H9 (cell line): ENCODE measurements at regions not wholly inside any gene's neighbourhood (a gene's known extent, or its start where the extent isn't known, plus 50 kb on each side); places are given as distances from the start of the nearest gene placed in this dataset.
A peak's percentile ranks its signal among the peaks of the same experiment; 100 is the strongest.

Experiments
- DNase-seq: peaks from one replicate; pipeline ENCODE4 v3.0.0-alpha.2; 2017
- H2AFZ ChIP-seq: one replicate; pipeline ENCODE4 v1.6.1; 2013; ENCODE audit warnings: mild to moderate bottlenecking, low read length, control low read depth, moderate library complexity
- H2AK5ac ChIP-seq: 2 replicates; pipeline ENCODE4 v1.6.1; 2013; ENCODE audit warnings: low read length, control low read depth, mixed read lengths; ENCODE audit not compliant: insufficient read length
- H2BK120ac ChIP-seq: one replicate; pipeline ENCODE4 v1.6.1; 2013; ENCODE audit warnings: low read depth, mild to moderate bottlenecking, low read length, control low read depth, inconsistent platforms; ENCODE audit not compliant: poor library complexity, severe bottlenecking
- H2BK12ac ChIP-seq: 2 replicates; pipeline ENCODE4 v1.6.1; 2013; ENCODE audit warnings: low read length, control low read depth, mixed read lengths, low read depth; ENCODE audit not compliant: insufficient read length
- H2BK15ac ChIP-seq: 2 replicates; pipeline ENCODE4 v1.6.1; 2013; ENCODE audit warnings: low read depth, low read length, control low read depth
- H2BK20ac ChIP-seq: one replicate; pipeline ENCODE4 v1.6.1; 2013; ENCODE audit warnings: low read depth, mild to moderate bottlenecking, low read length, control low read depth, inconsistent platforms; ENCODE audit not compliant: poor library complexity, severe bottlenecking
- H2BK5ac ChIP-seq: 2 replicates; pipeline ENCODE4 v1.6.1; 2013; ENCODE audit warnings: low read length, control low read depth, mixed read lengths; ENCODE audit not compliant: insufficient read length
- H3K14ac ChIP-seq: 2 replicates; pipeline ENCODE4 v1.6.1; 2013; ENCODE audit warnings: low read length, control low read depth; ENCODE audit not compliant: insufficient read depth
- H3K18ac ChIP-seq: 2 replicates; pipeline ENCODE4 v1.6.1; 2013; ENCODE audit warnings: low read depth, mild to moderate bottlenecking, mixed read lengths, low read length, control low read depth; ENCODE audit not compliant: insufficient read length
- H3K23ac ChIP-seq: 2 replicates; pipeline ENCODE4 v1.6.1; 2013; ENCODE audit warnings: low read length, control low read depth, mixed read lengths, low read depth; ENCODE audit not compliant: insufficient read length
- H3K23me2 ChIP-seq: 2 replicates; pipeline ENCODE4 v1.6.1; 2013; ENCODE audit warnings: low read depth, mild to moderate bottlenecking, mixed read lengths, low read length, control low read depth; ENCODE audit not compliant: insufficient read length, poor library complexity, severe bottlenecking
- H3K27ac ChIP-seq: 2 replicates; pipeline ENCODE4 v1.5.1; 2013; ENCODE audit warnings: low read length, control low read depth, mixed read lengths, low read depth; ENCODE audit not compliant: insufficient read length
- H3K27me3 ChIP-seq: 2 replicates; pipeline ENCODE4 v1.6.1; 2013; ENCODE audit warnings: low read length, control low read depth, inconsistent platforms; ENCODE audit not compliant: insufficient read depth
- H3K4ac ChIP-seq: 2 replicates; pipeline ENCODE4 v1.6.1; 2013; ENCODE audit warnings: low read depth, mild to moderate bottlenecking, control low read depth, inconsistent platforms, low read length, moderate library complexity
- H3K4me1 ChIP-seq: 2 replicates; pipeline ENCODE4 v1.6.1; 2013; ENCODE audit warnings: low read length, control low read depth, inconsistent platforms; ENCODE audit not compliant: insufficient read depth
- H3K4me2 ChIP-seq: 2 replicates; pipeline ENCODE4 v1.6.1; 2013; ENCODE audit warnings: low read length, control low read depth, mixed read lengths; ENCODE audit not compliant: insufficient read length, insufficient read depth
- H3K56ac ChIP-seq: 2 replicates; pipeline ENCODE4 v1.6.1; 2013; ENCODE audit warnings: low read depth, mild to moderate bottlenecking, mixed read lengths, low read length, control low read depth; ENCODE audit not compliant: insufficient read length
- H3K79me1 ChIP-seq: 2 replicates; pipeline ENCODE4 v1.6.1; 2013; ENCODE audit warnings: low read depth, mild to moderate bottlenecking, moderate library complexity, low read length, control low read depth, inconsistent platforms; ENCODE audit not compliant: insufficient read depth, poor library complexity, severe bottlenecking
- H3K79me2 ChIP-seq: 2 replicates; pipeline ENCODE4 v1.6.1; 2013; ENCODE audit warnings: low read length, control low read depth, inconsistent platforms; ENCODE audit not compliant: insufficient read depth
- H3K9ac ChIP-seq: 2 replicates; pipeline ENCODE4 v1.6.1; 2013; ENCODE audit warnings: low read length, control low read depth, mixed read lengths; ENCODE audit not compliant: insufficient read length; ENCODE audit errors: extremely low read depth
- H3K9me3 ChIP-seq: one replicate; pipeline ENCODE4 v1.6.1; 2013; ENCODE audit warnings: low read depth, low read length, inconsistent platforms; ENCODE audit not compliant: control insufficient read depth
- H3T11ph ChIP-seq: one replicate; pipeline ENCODE4 v1.6.1; 2013; ENCODE audit warnings: mild to moderate bottlenecking, low read length, control low read depth, inconsistent platforms
- H4K20me1 ChIP-seq: one replicate; pipeline ENCODE4 v1.6.1; 2013; ENCODE audit not compliant: control insufficient read depth, insufficient read length, insufficient read depth
- H4K5ac ChIP-seq: 2 replicates; pipeline ENCODE4 v1.6.1; 2013; ENCODE audit warnings: low read depth, mild to moderate bottlenecking, mixed read lengths, low read length, control low read depth; ENCODE audit not compliant: insufficient read length
- H4K8ac ChIP-seq: replicated peaks from 2 replicates; pipeline ENCODE4 v1.6.1; 2013; ENCODE audit warnings: low read length, control low read depth, mixed read lengths, low read depth; ENCODE audit not compliant: insufficient read length
- H4K91ac ChIP-seq: 2 replicates; pipeline ENCODE4 v1.6.1; 2013; ENCODE audit warnings: low read depth, mild to moderate bottlenecking, moderate library complexity, mixed read lengths, low read length, control low read depth; ENCODE audit not compliant: insufficient read length
- H3K27ac Mint-ChIP-seq, 3 experiments: 2 replicates in 2 of 3; 3 replicates in 1 of 3; pipeline ENCODE4 v1.8.0; 2020 to 2021; ENCODE audit warnings: mixed read lengths in 3 of 3, mild to moderate bottlenecking in 1 of 3, moderate library complexity in 1 of 3
- H3K27me3 Mint-ChIP-seq: 2 replicates; pipeline ENCODE4 v1.8.0; 2021; ENCODE audit warnings: low read depth, mild to moderate bottlenecking, moderate library complexity, mixed read lengths
- H3K36me3 Mint-ChIP-seq, 3 experiments: 2 replicates in 2 of 3; 3 replicates in 1 of 3; pipeline ENCODE4 v1.8.0; 2020 to 2021; ENCODE audit warnings: low read depth in 3 of 3, mixed read lengths in 3 of 3; ENCODE audit not compliant: insufficient read depth in 1 of 3
- H3K4me1 Mint-ChIP-seq, 2 experiments: 2 replicates each; pipeline ENCODE4 v1.8.0; 2020; ENCODE audit warnings: mixed read lengths in 2 of 2
- H3K4me3 Mint-ChIP-seq, 2 experiments: 2 replicates in 1 of 2; 3 replicates in 1 of 2; pipeline ENCODE4 v1.8.0; 2020 to 2021; ENCODE audit warnings: mild to moderate bottlenecking in 2 of 2, mixed read lengths in 2 of 2, moderate library complexity in 1 of 2
- H3K9me3 Mint-ChIP-seq, 2 experiments: 2 replicates in 1 of 2; 3 replicates in 1 of 2; pipeline ENCODE4 v1.8.0; 2020; ENCODE audit warnings: mild to moderate bottlenecking in 2 of 2, mixed read lengths in 2 of 2, moderate library complexity in 1 of 2
- WGBS: extraction: QIAGEN DNeasy Blood & Tissue Kit; methylation state at CpG from one replicate; pipeline ENCODE4 v1.1.7; 2013; ENCODE audit warnings: missing lambda C conversion rate, low lambda C conversion rate, mixed read lengths; ENCODE audit not compliant: insufficient read length; ENCODE audit errors: extremely low coverage; 5-methylcytosine and 5-hydroxymethylcytosine counted together
- TF ChIP-seq, protein P1 (sequence below): fragments of 200-600 bp; sonication (generic); conservative IDR thresholded peaks from 3 replicates; pipeline ENCODE4 v1.8.0; 2021; ENCODE audit warnings: antibody characterized with exemption, mild to moderate bottlenecking

DNA sequence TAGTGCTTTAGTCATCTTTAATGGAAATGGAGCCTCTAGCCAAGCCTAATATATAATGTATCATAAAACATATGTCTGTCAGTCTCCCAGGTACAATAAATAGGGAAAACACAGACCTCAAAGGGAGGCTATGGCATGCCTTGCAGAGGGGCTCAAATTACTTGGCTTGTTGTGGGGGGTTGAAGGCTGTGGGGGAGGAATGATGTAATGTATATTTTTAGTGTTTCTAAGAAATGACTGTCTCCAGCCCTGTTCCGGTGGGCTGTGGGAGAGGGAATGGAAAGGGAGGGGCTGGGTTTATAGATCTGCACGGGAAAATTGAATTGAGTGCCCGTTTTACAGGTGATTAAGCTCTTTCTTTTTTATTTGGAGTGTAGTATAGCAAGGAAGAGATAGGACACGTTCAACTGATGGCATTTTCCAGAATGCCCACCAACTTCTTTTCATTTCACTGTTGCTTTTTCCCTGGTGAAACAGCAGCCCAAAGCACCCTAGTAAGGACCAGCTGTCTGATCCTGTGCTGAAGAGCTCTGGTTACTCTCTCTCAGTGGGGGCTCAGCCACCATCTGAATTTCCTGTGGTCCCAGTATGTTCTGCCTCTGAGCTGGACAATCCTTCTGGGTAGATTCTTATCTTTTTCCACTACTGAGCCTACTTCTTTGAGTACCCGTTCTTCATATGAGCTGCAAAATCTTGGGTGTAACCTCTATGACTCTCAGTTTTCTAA lies 220.7 kb upstream of the CASK start:
- TF ChIP-seq, protein P1, sequence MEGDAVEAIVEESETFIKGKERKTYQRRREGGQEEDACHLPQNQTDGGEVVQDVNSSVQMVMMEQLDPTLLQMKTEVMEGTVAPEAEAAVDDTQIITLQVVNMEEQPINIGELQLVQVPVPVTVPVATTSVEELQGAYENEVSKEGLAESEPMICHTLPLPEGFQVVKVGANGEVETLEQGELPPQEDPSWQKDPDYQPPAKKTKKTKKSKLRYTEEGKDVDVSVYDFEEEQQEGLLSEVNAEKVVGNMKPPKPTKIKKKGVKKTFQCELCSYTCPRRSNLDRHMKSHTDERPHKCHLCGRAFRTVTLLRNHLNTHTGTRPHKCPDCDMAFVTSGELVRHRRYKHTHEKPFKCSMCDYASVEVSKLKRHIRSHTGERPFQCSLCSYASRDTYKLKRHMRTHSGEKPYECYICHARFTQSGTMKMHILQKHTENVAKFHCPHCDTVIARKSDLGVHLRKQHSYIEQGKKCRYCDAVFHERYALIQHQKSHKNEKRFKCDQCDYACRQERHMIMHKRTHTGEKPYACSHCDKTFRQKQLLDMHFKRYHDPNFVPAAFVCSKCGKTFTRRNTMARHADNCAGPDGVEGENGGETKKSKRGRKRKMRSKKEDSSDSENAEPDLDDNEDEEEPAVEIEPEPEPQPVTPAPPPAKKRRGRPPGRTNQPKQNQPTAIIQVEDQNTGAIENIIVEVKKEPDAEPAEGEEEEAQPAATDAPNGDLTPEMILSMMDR: no peak

More for the DNA sequence above, 220.7 kb upstream of the CASK start:
- Histone ChIP-seq H2AFZ (no peak overlapping the region), H3K9ac (no peak overlapping the region), H4K5ac (no peak overlapping the region), H2BK120ac (no peak overlapping the region), H2BK12ac (no peak overlapping the region), H4K8ac (no peak overlapping the region), H3K4ac (no peak overlapping the region), H3K27me3 (no peaks in the 10 kb centered on the region), H2BK20ac (no peak overlapping the region), H3K56ac (no peak overlapping the region), H3K79me1 (no peaks in the 10 kb centered on the region), H3K18ac (no peak overlapping the region), H2BK15ac (no peak overlapping the region), H3K14ac (no peak overlapping the region), H3K4me1 (no peaks in the 10 kb centered on the region), H2BK5ac (no peak overlapping the region), H2AK5ac (no peak overlapping the region), H3K23ac (no peak overlapping the region), H3K9me3 (no peaks in the 10 kb centered on the region), H4K91ac (no peak overlapping the region), H3K23me2 (no peaks in the 10 kb centered on the region), H3T11ph (no peak overlapping the region), H4K20me1 (no peaks in the 10 kb centered on the region), H3K4me2 (no peak overlapping the region), H3K79me2 (no peaks in the 10 kb centered on the region), H3K27ac (no peak overlapping the region)
- no peak for DNase-seq
- peaks cover 4 to 7% (median 4%) of the 10 kb centered on the region in 3 experiments; a peak in 4 of 7 replicates for H3K36me3 Mint-ChIP-seq
- H3K9me3 Mint-ChIP-seq: peaks cover 43 to 57% of the 10 kb centered on the region in 2 experiments
- H3K27ac Mint-ChIP-seq: peak overlapping the region in 1 of 3 experiments; percentile 62; a peak in 1 of 7 replicates
- no peaks in the 10 kb centered on the region for H3K27me3 Mint-ChIP-seq
- peaks cover 10 to 11% of the 10 kb centered on the region in 2 experiments for H3K4me1 Mint-ChIP-seq
- WGBS: no CpG with 5 or more reads among the region's 5 CpGs
- no peak overlapping the region for H3K4me3 Mint-ChIP-seq
